Pulmonary artery endothelial cell (primary cell): ENCODE measurements at regions not wholly inside any gene's neighbourhood (a gene's known extent, or its start where the extent isn't known, plus 50 kb on each side); places are given as distances from the start of the nearest gene placed in this dataset.
"Not testable (repeated sequence)": the region's sequence is repeated elsewhere in the genome, so short reads cannot be mapped to it uniquely, and the experiment has no call there.

Experiments
- DNase-seq: peaks from one replicate; pipeline ENCODE4 v3.0.0-alpha.2; 2011; ENCODE audit warnings: low read depth, low spot score

DNA sequence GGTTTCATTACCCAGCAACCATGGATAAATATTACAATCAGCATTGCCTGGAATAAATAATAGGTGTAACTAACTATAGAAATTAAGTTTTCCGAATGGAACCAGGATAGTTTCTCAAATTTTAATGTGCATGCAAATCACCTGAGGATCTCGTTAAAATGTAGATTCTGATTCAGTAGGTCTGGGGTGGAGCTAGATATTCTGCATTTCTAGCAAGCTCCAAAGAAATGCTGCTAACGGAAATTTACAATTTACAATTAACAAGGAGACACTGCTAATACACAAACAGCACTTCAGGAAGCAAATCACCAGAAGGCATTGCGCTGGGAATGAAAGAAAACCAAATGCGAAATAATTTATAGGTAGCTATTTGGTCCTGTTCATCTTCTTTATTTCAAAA is 597.5 kb upstream of the KLF12 start:
- no peak for DNase-seq

DNA sequence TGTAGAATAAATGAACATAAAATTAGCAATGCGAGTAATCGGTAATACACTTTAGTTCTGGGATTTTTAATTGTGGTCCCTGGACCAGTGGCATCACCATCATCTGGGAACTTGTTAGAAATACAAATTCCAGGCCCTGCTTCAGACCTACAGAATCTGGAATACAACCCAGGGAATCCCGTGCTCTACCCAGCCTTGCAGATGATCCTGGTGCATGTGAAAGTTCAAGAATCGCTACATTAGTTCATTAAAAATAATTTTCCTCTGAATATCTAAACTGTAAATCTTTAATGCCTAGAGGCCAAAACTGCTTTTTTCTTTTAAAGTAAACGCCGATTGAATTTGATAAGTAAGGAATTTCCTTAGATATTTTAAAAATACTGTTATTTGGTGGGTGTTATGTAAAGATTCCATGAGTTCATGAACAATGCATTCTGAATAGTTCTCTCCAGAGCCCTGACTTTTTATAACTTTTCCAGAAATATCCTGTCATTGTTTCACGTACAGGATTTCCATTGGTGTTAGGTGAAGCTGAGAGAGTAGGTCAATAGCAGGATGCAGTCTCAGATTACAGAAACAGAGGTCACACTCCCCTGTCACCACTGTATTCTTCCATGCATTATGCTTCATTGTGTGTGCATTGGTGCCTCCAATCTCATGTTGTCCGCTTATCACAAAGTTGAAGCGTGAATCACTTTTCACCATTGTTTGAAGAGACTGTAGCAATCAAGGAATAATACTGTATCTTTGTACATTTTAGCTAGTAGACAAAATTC is 596.5 kb upstream of the KLF12 start:
- peak; percentile 73 for DNase-seq

DNA sequence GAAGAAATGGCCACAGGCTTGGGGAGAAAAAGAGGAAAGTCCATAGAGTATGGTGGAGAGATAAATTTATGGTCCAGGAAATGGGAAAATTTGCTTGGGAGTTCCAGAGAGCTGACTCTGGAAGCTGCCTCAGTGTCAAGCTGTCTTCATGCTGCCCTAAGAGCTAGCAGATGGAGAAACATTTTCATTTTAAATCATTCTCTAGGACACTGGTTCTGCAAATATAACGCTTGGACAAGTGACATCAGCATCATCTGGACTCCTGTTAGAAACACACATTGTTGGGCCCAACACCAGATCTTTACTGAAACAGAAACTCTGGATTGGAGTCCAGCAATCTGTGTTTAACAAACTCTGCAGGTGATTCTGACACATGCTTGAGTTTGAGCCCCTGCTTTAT is 592.0 kb upstream of the KLF12 start:
- DNase-seq = no peak

DNA sequence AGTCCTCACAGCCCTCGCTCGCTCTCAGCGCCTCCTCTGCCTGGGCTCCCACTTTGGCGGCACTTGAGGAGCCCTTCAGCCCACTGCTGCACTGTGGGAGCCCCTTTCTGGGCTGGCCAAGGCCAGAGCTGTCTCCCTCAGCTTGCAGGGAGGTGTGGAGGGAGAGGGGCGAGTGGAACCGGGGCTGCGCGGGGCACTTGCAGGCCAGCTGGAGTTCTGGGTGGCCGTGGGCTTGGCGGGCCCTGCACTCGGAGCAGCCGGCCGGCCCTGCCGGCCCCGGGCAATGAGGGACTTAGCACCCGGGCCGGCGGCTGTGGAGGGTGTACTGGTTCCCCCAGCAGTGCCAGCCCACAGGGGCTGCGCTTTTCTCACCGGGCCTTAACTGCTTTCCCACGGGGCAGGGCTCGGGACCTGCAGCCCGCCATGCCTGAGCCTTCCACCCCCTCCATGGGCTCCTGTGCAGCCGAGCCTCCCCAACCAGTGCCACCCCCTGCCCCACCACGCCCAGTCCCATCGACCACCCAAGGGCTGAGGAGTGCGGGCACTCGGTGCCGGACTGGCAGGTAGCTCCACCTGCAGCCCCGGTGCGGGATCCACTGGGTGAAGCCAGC is 584.1 kb upstream of the KLF12 start:
- DNase-seq = not testable (repeated sequence)

DNA sequence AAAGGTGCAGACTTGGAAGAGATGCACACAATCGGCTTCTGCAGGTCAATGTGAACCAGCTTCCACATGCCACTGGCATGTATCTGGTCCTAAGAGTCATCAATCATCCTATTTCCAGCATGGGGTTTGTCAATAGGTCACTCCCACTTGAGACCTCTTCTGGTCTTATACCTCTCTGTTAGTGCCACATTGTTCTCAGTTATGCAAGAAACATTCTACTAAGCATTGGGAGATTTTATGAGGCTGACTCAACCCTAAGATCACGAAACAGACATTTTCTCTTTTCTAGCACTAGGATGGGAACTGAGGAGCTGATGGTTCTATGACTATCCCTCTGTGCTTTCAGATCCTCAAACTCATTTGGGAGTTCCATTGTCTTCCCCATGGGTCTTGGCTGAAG is 581.5 kb upstream of the KLF12 start:
- no peak for DNase-seq

DNA sequence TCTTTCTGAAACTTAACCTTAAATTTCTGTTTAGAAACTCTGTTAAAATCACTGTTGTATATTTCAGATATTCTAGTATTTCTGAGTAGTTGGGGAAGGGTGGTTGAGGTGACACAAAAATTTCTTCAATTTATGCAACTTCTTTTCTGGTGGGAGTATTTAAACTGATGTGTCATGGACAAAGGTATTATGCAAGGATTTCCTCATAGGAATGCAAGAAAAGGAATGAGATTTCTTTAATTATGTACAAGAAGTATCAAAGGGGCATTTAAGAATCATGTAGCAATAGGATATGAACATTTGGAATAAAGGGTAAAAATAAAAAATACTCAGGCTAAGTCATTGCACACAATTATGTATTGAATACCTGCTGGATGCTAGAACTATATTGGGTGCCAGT is 575.8 kb upstream of the KLF12 start:
- no peak for DNase-seq

DNA sequence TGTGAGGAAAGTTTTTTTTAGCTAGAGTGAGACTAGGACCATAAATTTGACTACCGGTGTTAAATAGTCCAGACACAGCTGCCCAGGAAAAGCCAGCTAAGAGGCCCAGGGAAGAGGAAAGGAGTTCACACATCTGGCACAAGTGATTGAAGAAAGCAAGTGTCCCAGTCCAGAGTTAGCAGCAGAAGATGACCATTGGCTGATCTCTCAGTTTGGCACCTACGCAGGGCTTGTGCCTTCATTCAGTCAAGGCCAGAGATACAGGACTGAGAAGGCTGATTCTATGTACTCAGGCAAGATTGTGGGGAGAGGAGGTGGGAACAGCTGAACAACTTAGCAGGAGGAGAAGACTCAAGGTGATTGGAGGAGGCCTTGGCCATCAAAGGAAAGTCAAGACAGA is 575.0 kb upstream of the KLF12 start:
- DNase-seq = no peak

DNA sequence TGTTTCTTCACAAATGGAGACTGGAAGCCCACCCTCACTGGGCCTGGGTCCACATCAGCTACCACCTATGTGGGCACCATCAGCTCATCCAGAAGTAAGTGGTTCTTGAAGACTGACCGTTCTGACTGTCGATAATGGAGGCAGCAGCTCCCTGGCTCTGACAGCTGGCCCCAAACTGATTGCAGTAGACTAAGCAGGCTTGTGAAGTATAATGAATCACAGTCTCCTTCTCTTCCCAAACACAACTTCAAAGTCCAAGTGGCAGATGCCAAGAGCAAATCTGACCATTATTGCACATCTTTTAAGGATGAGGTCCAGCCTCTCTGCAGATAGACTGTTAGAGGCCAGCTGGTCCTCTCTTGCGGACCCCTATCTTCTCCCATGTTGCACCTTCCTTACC is 574.4 kb upstream of the KLF12 start:
- DNase-seq = no peak

DNA sequence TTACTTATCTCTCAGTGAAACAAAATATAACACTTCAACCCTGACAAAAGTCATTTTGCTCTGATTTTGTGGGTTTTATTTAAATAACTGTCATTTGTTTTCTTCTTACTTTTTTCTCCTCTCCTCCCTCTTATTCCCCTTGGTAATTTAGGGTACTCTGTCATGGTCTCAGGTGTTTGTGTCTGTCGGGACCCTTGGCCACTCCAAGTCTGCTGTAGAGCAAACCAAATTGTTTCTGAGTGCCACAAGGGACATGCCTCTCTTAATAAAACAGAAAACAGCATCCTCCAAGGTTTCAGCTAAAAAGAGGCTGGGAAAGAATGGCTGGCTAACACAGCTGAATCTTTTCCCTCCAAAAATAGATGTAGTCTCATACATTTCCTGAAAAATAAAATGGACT is 573.1 kb upstream of the KLF12 start:
- DNase-seq = no peak

DNA sequence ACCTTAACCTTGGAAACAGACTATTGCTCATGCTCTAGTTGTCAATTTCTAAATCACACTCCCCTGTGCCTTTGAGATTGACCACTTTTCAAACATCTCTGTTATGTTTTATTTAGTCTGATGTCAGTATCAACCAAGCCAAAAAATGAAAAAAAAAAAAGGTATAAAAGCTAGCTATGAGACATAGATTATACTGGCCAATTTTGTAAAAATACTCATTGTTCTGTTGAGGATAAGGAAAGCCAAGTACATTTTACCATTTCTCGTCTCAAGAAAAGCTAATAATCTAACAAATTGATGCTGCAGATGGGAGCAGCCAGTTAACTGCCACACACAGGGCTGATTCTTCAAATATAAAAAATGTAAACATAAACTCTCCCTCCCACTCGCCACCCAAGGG is 572.6 kb upstream of the KLF12 start:
- DNase-seq = no peak

DNA sequence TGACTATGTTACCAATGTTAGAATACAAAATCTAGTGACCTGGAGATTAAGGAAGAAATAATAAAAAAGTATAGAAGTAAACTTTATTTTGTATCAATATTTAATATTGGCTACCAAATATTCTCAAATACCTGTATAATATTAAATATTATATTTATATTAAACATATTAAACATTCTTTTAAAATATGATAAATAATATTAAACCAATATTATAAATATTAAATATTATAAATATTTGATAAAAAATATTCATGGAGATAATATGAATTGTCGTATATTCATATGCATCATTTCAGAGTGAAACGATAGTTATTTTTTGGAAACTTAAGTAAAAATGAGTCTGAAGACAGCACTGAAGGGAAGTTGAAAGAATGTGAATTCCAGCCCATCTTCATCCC is 571.2 kb upstream of the KLF12 start:
- no peak for DNase-seq

DNA sequence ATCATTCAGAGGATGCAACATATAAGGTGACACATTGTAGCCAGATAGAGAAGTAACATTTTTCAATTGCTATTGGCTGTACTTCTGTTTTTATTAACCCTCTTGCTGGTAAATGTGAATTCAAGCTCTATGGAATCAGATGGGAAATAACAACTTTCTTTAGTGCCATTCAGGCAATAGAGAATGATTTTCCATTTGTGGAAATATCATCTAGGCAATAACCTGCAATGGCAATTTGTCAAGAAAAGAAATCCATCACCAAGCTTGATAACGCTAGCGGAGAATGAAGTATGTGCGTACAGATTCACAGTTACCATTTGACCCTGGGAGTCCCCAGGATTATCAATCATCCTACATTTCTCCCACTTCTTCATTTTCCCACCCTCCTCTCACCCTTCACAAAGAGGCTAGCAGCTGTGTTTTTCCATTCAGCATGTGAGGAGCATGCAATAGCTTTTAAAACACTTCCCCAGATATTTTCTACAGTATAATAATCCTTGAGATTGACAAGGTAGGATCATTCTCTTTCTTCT is 569.7 kb upstream of the KLF12 start:
- no peak for DNase-seq

DNA sequence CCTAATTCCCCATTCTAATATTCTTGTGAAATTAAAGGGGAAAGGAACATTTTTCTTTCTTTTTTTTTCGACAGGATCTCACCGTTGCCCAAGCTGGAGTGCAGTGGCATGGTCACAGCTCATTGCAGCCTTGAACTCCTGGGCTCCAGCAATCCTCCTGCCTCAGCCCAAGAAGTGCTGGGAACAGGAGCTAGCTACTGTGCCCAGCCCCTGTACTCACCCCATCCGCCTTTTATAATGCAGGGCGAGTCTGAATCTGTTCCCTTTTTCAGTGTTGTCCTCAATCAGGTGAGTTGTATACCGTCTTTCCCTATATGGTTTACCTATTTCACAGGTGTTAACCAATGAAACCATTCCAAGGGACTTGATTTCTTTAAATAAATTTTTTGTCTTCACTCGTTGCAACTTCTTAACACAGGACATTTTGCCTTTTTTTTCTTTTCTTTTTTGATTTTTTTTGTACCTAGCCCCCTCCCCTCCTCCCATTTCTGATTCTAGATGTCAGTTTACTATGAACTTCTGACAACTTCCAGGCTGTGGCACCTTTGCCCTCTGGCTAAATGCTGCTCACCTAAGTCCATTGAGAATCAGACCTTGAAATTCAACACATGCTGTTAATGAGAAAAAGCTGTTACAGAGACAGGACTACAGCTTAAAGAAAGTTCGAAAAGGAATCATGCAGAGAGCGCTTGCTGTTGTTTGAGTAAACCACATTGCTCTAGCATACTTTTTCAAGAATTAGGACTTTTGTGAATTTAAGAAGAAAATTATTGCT is 562.1 kb upstream of the KLF12 start:
- DNase-seq = no peak

DNA sequence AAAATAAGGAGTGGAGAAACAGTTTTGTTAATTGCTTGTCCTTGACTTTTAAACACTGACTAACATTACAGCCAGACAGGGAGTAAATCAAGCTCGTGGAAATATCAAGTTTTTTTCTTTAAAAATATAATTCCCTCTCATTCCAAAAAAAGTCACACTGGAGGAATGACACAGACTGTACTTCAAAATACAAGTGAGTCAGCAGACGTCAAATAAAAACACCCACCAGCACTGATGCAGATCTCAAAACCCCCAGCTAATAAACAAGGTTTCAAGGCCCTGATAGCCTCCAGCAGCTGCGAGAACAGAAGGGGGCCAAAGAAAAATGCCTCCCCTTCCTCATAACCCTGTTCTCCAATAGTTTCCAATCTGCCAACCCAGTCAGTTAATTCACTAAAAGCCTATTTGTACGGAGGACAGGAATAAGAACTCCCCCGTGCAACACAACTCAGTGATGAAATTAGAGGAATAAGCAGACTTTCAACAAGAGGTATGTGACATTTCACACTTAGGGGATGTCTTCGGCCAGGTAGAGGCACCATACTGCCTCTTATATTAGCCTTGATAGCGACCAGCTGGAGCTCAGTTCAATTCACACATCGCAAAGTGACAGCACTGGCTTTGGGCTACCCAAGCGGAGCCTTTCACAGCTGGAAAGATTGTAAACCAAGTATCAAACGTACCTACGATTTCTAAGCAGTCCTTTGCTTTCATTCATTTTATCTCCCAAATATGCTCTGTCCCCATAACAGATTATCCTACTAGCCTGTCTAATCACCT is 561.0 kb upstream of the KLF12 start:
- DNase-seq = no peak

DNA sequence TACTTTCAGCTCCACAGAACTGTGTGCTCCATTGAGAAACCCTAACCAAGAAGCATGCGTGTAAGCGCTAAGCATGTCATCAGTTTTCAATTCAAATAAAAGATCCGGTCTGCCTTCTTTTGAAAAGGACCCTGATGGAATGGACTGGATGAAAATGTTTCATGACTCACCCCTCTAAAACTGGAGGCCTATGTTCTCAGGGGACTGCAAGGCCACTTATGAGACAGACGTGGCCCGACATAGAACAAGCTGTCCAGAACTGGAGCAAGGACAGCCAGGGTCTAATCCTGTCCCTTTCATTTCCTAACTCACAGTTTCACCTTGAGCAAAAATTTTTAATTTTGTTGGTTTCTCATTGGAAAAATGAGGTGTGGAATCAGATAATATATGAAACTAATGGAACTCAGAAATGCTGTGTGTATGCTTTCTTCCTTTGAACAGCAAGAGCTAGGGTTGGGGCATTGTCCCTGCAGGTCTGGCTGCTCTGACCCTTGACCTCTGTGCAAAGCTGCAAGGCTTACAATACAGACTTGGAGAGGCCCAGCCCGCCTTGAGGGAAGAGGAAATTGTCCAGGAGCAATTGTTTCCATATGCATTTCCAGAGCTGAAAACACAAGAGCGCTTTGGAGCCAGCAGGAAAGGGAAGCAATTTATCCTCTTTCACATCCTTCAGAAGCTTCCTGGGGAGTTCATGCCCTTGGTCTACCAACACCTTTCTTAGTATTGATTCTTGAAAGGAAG is 553.4 kb upstream of the KLF12 start:
- peak; percentile 27 for DNase-seq

DNA sequence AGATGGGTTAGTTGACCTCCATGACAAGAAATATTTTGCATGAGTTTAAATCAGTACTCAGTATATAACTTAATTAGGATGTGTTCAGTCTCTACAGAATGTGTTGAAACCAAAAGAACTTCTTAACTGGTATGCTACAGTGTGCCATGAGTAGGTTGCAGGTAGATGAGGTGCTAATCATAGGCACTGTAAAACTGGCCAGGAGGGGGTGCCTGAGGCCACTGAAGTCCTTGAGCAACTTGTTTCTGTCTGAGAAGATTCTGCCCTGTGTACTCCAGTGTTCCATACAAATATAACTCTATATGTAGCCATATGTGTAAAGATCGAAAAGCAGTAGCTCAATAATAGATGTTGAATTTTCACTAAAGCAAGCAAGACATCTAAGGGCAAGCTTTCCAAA is 549.2 kb upstream of the KLF12 start:
- no peak for DNase-seq

DNA sequence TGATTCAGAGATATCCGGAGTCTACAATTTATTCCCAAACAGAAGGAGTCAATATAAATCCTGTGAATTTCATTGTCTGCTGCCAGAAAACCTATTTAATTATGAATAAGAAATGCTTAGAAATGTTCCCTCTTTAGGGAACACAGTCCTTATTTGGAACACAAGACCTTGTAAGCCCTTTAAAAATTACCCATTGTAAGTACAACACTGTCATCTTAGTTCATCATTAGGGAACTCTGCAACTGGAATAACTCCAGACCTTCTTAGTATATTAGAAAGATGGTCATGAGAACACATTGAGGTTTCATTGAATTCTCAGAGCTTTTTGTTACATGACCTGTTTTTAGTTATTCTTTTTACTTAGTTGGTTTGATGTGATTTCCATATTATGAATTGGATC is 548.5 kb upstream of the KLF12 start:
- no peak for DNase-seq

DNA sequence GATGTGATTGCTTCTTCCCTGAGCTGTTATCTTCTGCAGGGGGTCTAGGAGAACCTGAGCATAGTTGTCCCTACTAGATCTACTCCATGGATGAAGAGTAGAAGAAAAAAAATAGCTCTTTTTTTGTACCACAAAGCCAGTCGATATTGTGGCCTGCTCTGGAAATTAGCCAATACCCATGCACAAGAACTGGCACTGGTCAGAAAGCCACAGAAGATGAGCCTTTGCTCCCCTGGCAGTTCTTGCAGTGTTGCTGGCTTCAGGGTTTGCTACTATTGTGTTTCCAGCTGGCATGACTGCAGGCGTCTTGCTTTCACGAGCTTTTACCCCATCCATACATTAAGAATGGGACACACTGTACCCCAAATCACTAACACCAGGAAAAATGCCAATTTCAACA is 547.7 kb upstream of the KLF12 start:
- DNase-seq = no peak

DNA sequence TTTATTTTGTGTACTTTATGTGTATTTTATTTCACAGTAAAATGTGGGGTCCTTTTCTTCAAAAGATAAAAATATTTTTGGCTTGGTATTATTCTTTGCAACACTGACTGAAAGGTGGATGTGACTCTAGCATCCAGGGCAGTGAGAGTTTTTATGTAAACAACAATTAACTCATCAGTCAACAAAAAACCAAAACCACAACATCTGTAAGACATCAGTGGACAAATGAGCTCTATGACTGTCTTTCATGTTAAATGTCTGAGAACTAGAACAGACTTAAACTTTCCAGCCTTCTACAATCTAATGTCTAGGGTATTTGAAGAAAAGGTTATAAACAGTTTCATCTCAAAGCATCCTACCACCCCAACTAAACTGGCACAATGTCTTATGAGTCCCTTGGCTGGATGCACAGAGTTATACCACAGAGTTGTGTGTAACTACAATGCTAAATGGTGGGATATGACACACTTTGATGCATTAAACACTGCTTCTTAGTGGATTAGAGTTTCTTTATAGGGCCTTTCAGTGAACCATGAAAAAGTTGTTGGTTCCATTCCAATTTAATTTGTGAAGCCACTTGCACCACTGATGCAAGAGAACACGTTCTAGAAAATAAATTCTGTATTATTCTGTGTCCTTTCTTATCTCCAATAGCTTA is 544.2 kb upstream of the KLF12 start:
- no peak for DNase-seq

DNA sequence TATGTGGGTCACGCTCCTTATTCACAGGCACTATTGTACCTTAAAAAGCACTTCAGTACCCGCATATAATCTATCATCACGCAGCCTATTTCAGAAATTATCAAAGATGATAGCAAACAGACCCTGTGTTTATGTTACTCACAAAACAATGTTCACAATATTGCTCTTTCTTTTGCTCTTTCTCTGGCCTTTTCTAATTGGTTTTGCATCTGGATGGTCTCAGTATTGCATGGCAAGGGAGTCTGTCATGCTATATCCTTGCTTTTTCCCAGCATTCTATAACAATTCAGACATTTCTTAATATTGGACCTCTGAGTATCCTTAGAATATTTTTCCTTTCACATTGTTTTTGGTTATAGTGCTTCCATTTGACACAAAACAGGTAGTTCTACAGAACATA is 541.8 kb upstream of the KLF12 start:
- DNase-seq = no peak
